ENCODE measurements at regions not wholly inside any gene's neighbourhood (a gene's known extent, or its start where the extent isn't known, plus 50 kb on each side); places are given as distances from the start of the nearest gene placed in this dataset.

- TF ChIP-seq, protein P1, sequence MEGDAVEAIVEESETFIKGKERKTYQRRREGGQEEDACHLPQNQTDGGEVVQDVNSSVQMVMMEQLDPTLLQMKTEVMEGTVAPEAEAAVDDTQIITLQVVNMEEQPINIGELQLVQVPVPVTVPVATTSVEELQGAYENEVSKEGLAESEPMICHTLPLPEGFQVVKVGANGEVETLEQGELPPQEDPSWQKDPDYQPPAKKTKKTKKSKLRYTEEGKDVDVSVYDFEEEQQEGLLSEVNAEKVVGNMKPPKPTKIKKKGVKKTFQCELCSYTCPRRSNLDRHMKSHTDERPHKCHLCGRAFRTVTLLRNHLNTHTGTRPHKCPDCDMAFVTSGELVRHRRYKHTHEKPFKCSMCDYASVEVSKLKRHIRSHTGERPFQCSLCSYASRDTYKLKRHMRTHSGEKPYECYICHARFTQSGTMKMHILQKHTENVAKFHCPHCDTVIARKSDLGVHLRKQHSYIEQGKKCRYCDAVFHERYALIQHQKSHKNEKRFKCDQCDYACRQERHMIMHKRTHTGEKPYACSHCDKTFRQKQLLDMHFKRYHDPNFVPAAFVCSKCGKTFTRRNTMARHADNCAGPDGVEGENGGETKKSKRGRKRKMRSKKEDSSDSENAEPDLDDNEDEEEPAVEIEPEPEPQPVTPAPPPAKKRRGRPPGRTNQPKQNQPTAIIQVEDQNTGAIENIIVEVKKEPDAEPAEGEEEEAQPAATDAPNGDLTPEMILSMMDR (IDR thresholded peaks at IDR 0.05): no peak
- TF ChIP-seq POLR2A (IDR thresholded peaks at IDR 0.05): no peak
Observed at GRCh38 chr4:181989071-181989470, 254.1 kb upstream of the TENM3 start.
